ENCODE measurements at regions not wholly inside any gene's neighbourhood (a gene's known extent, or its start where the extent isn't known, plus 50 kb on each side); places are given as distances from the start of the nearest gene placed in this dataset.

- H3K4me3 ChIP-seq, result no peak overlapping the region
- no peaks in the 10 kb centered on the region for H3K9me3 ChIP-seq
- H3K27ac ChIP-seq, result no peak overlapping the region
- TF ChIP-seq EP300 (IDR thresholded peaks at IDR 0.05) (no peak), POLR2AphosphoS5 (IDR thresholded peaks at IDR 0.05) (no peak), CTCF (IDR thresholded peaks at IDR 0.05) (no peak), POLR2A (IDR thresholded peaks at IDR 0.05) (no peak)
- H3K27me3 ChIP-seq, result no peaks in the 10 kb centered on the region
- H3K4me1 ChIP-seq, result no peaks in the 10 kb centered on the region
- DNase-seq (ENCODE audit: low spot score in 2 of 2), result no peak
- H3K36me3 ChIP-seq, result no peaks in the 10 kb centered on the region
- WGBS, result 47% methylated on average over 2 of the region's 2 CpGs
Observed at GRCh38 chr10:61301575-61301974, 151.6 kb downstream of the TMEM26 start.

- Histone ChIP-seq H3K36me3 (no peaks in the 10 kb centered on the region), H3K27me3 (no peaks in the 10 kb centered on the region), H3K4me1 (no peaks in the 10 kb centered on the region), H3K9me3 (no peaks in the 10 kb centered on the region), H3K27ac (no peak overlapping the region), H3K4me3 (no peak overlapping the region)
- no peak for DNase-seq (ENCODE audit: low spot score in 2 of 2)
- WGBS, result 78% methylated on average over 3 of the region's 3 CpGs
- TF ChIP-seq EP300 (IDR thresholded peaks at IDR 0.05) (no peak), CTCF (IDR thresholded peaks at IDR 0.05) (no peak), POLR2AphosphoS5 (IDR thresholded peaks at IDR 0.05) (no peak), POLR2A (IDR thresholded peaks at IDR 0.05) (no peak)
Observed at GRCh38 chr10:61299841-61300240, 153.3 kb downstream of the TMEM26 start.

GRCh38 chr10:61299156-61299555 is 154.0 kb downstream of the TMEM26 start:
- TF ChIP-seq CTCF (IDR thresholded peaks at IDR 0.05), result no peak
- no peaks in the 10 kb centered on the region for H3K27me3 ChIP-seq
- H3K4me1 ChIP-seq, result peaks cover 4% of the 10 kb centered on the region
- WGBS, result 93% methylated on average over 2 of the region's 2 CpGs
- H3K36me3 ChIP-seq, result no peaks in the 10 kb centered on the region
- no peak overlapping the region for H3K27ac ChIP-seq
- DNase-seq (ENCODE audit: low spot score in 2 of 2), result no peak
- H3K4me3 ChIP-seq, result no peak overlapping the region
- H3K9me3 ChIP-seq, result no peaks in the 10 kb centered on the region

GRCh38 chr10:61298194-61298593 is 155.0 kb downstream of the TMEM26 start:
- H3K4me1 ChIP-seq, result peaks cover 9% of the 10 kb centered on the region
- no peaks in the 10 kb centered on the region for H3K36me3 ChIP-seq
- no peak for DNase-seq (ENCODE audit: low spot score in 2 of 2)
- H3K27ac ChIP-seq, result no peak overlapping the region
- no peaks in the 10 kb centered on the region for H3K9me3 ChIP-seq
- no peak overlapping the region for H3K4me3 ChIP-seq
- no peaks in the 10 kb centered on the region for H3K27me3 ChIP-seq
- TF ChIP-seq POLR2A (IDR thresholded peaks at IDR 0.05) (no peak), CTCF (IDR thresholded peaks at IDR 0.05) (no peak), POLR2AphosphoS5 (IDR thresholded peaks at IDR 0.05) (no peak), EP300 (IDR thresholded peaks at IDR 0.05) (no peak)
- 90% methylated on average over 3 of the region's 3 CpGs for WGBS

- no peak for DNase-seq (ENCODE audit: low spot score in 2 of 2)
- Histone ChIP-seq H3K9me3 (no peaks in the 10 kb centered on the region), H3K36me3 (no peaks in the 10 kb centered on the region), H3K4me3 (no peak overlapping the region), H3K27ac (no peak overlapping the region), H3K4me1 (peaks cover 9% of the 10 kb centered on the region), H3K27me3 (no peaks in the 10 kb centered on the region)
- no peak for TF ChIP-seq CTCF (IDR thresholded peaks at IDR 0.05)
- TF ChIP-seq EP300 (IDR thresholded peaks at IDR 0.05), result no peak
- TF ChIP-seq POLR2A (IDR thresholded peaks at IDR 0.05), result no peak
- no peak for TF ChIP-seq POLR2AphosphoS5 (IDR thresholded peaks at IDR 0.05)
Observed at GRCh38 chr10:61296161-61296560, 157.0 kb downstream of the TMEM26 start.

Data from suprapubic skin (tissue), 4 donors.